ENCODE measurements at regions not wholly inside any gene's neighbourhood (a gene's known extent, or its start where the extent isn't known, plus 50 kb on each side); places are given as distances from the start of the nearest gene placed in this dataset.

DNA sequence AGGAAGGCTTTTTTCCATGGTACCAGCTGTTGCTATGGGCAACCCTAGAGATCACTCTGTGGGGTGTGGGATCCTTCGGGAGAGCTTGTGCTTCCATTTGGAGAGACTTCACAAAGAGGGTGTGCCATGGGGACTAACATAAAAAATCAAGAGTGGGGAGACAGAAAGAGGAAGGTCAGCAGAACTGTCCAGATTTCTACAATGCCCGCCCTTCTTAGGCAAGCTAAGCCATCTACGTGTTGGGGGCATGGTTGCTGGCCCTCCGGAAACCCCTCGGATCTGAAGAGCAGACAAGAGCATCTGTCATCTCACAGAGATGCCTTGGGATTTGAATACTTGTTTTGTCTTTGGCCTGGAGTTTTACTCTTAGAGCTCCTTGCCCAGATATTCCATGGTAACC, 83.9 kb upstream of the ZNF648 start:
- in situ Hi-C loops (cut with HindIII; ENCODE audit: extremely low pct_ligation_motif_present, low pct_unique_long_range_greater_than_20kb) (loop anchor here (10.0 kb wide), 1 partner anchor 99 kb away; no protein-coding TSS in a partner anchor), intact Hi-C loops (cut with micrococcal nuclease; ENCODE audit: unreplicated experiment) (no loop called here)
- no peak for TF ChIP-seq HNRNPK (IDR thresholded peaks at IDR 0.05; ENCODE audit: low read depth, low read length, poor library complexity, severe bottlenecking)
- TF ChIP-seq ZSCAN9 (CRISPR knock-in tag; IDR thresholded peaks at IDR 0.05; ENCODE audit: borderline replicate concordance) = no peak
- TF ChIP-seq ZNF768 (CRISPR knock-in tag; IDR thresholded peaks at IDR 0.05) = no peak
- TF ChIP-seq DMAP1 (CRISPR knock-in tag; IDR thresholded peaks at IDR 0.05) = no peak
- TF ChIP-seq ZNF713 (CRISPR knock-in tag; IDR thresholded peaks at IDR 0.05) = no peak
- TF ChIP-seq BCL6 (CRISPR knock-in tag; IDR thresholded peaks at IDR 0.05) = no peak
- TF ChIP-seq ZNF383 (CRISPR knock-in tag; IDR thresholded peaks at IDR 0.05; ENCODE audit: borderline replicate concordance) = no peak
- no peak for TF ChIP-seq PBX3 (CRISPR knock-in tag; IDR thresholded peaks at IDR 0.05; ENCODE audit: borderline replicate concordance)
- TF ChIP-seq, protein P1, sequence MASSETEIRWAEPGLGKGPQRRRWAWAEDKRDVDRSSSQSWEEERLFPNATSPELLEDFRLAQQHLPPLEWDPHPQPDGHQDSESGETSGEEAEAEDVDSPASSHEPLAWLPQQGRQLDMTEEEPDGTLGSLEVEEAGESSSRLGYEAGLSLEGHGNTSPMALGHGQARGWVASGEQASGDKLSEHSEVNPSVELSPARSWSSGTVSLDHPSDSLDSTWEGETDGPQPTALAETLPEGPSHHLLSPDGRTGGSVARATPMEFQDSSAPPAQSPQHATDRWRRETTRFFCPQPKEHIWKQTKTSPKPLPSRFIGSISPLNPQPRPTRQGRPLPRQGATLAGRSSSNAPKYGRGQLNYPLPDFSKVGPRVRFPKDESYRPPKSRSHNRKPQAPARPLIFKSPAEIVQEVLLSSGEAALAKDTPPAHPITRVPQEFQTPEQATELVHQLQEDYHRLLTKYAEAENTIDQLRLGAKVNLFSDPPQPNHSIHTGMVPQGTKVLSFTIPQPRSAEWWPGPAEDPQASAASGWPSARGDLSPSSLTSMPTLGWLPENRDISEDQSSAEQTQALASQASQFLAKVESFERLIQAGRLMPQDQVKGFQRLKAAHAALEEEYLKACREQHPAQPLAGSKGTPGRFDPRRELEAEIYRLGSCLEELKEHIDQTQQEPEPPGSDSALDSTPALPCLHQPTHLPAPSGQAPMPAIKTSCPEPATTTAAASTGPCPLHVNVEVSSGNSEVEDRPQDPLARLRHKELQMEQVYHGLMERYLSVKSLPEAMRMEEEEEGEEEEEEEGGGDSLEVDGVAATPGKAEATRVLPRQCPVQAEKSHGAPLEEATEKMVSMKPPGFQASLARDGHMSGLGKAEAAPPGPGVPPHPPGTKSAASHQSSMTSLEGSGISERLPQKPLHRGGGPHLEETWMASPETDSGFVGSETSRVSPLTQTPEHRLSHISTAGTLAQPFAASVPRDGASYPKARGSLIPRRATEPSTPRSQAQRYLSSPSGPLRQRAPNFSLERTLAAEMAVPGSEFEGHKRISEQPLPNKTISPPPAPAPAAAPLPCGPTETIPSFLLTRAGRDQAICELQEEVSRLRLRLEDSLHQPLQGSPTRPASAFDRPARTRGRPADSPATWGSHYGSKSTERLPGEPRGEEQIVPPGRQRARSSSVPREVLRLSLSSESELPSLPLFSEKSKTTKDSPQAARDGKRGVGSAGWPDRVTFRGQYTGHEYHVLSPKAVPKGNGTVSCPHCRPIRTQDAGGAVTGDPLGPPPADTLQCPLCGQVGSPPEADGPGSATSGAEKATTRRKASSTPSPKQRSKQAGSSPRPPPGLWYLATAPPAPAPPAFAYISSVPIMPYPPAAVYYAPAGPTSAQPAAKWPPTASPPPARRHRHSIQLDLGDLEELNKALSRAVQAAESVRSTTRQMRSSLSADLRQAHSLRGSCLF (CRISPR knock-in tag; IDR thresholded peaks at IDR 0.05; ENCODE audit: borderline replicate concordance) = no peak
- TF ChIP-seq ZNF10 (CRISPR knock-in tag; IDR thresholded peaks at IDR 0.05; ENCODE audit: borderline replicate concordance, low read depth) = no peak
- TF ChIP-seq SUZ12 (IDR thresholded peaks at IDR 0.05; ENCODE audit: low read depth, low read length) = no peak
- no peak for TF ChIP-seq ZNF580 (CRISPR knock-in tag; IDR thresholded peaks at IDR 0.05; ENCODE audit: borderline replicate concordance, low read depth)
- Histone ChIP-seq H4K20me1 (ENCODE audit: insufficient read depth, low read length) (no peaks in the 10 kb centered on the region), H3K36me3 (replicated peaks in 1 of 2; ENCODE audit: control insufficient read depth in 1 of 2, insufficient read depth in 2 of 2, low read length in 2 of 2) (no peaks in the 10 kb centered on the region), H3K9ac (ENCODE audit: insufficient read depth, low read depth, low read length) (no peak overlapping the region), H3K4me3 (replicated peaks in 1 of 3; ENCODE audit: insufficient read depth in 1 of 3, low read depth in 2 of 3, low read length in 3 of 3) (no peak overlapping the region), H3K9me3 (ENCODE audit: low read length) (no peaks in the 10 kb centered on the region), H3K4me2 (ENCODE audit: low read depth, low read length) (no peak overlapping the region), H3K79me2 (ENCODE audit: insufficient read depth, low read length) (no peaks in the 10 kb centered on the region), H3K27me3 (ENCODE audit: control insufficient read depth in 1 of 2, insufficient read depth in 2 of 2, low read length in 2 of 2) (no peaks in the 10 kb centered on the region; a peak in 1 of 5 replicates), H3K4me1 (ENCODE audit: insufficient read depth, low read length) (peaks cover 51% of the 10 kb centered on the region), H3K27ac (ENCODE audit: extremely low read length, insufficient read depth, low read length) (no peak overlapping the region), H2AFZ (ENCODE audit: low read length) (no peak overlapping the region)
- 91% methylated on average over 5 of the region's 5 CpGs for WGBS (ENCODE audit: low lambda C conversion rate)
- no peak for FAIRE-seq
- ChIA-PET CTCF (ENCODE audit: low intra/inter-chr PET ratio, low total read pairs) (interaction anchor here (3.6 kb wide), 1 partner anchor 251 kb away, joined by 70 read pairs; no protein-coding TSS in a partner anchor), POLR2A (interaction anchor here (1.2 to 5.9 kb wide), 2 partner anchors 143 to 247 kb away, joined by 3 to 48 read pairs; partner anchors contain the start of gene GLUL)
- no peak for DNase-seq (ENCODE audit: low spot score)
- ATAC-seq = no peak
- no TSS peak for BruUV-seq (replicated peaks)
